ENCODE measurements at regions not wholly inside any gene's neighbourhood (a gene's known extent, or its start where the extent isn't known, plus 50 kb on each side); places are given as distances from the start of the nearest gene placed in this dataset.
"Not testable (repeated sequence)": the region's sequence is repeated elsewhere in the genome, so short reads cannot be mapped to it uniquely, and the experiment has no call there.

DNA sequence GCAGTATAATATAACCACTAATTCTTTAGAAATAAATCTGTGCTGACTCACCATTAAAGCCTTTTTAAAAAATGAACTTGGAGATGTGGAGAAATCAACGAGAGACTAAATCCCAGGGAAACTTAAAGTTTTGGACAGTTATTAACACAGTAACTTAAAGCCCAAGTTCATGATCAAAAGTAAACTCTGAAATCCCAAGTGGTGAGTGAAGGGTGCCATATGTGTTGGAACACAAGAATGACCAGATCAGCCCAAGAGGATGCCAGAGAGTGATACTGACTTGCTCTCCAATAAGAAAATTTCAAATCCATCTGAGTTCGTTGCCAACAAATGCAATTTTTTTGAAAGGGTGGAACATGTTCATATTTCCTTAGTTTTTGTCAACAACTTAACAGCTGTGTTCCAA, 838.1 kb upstream of the ACVR2A start:
- Histone ChIP-seq H3K9me3 (ENCODE audit: control insufficient read depth, insufficient read depth, low read length) (no peaks in the 10 kb centered on the region), H3K36me3 (ENCODE audit: control insufficient read depth, insufficient read depth, low read length) (no peaks in the 10 kb centered on the region), H3K9ac (ENCODE audit: low read depth, low read length) (no peak overlapping the region), H3K4me1 (ENCODE audit: control insufficient read depth, insufficient read depth, low read length) (no peaks in the 10 kb centered on the region), H3K27me3 (ENCODE audit: control insufficient read depth, insufficient read depth, low read length) (no peaks in the 10 kb centered on the region), H3K27ac (ENCODE audit: low read depth, low read length) (no peak overlapping the region), H3K4me3 (ENCODE audit: low read depth, low read length) (no peak overlapping the region)

DNA sequence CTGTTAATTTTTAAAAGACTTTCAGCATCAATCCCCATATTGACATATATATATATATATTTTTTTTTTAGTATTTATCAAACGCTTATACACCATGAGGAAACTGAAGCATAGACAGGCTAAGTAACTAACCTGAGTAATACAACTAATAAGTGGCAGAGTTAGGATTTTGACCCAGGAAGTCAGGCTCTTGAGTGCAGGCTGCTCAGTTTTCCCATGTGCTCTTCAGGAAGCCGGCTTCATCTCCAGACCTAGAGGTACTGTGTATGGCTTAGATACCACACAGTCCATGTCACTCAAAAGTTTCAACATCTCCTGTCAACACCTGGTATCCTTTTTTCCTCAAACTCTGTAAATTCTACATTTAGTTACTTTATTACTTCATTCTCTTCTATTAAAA, 841.7 kb upstream of the ACVR2A start:
- no peak overlapping the region for H3K9ac ChIP-seq (ENCODE audit: low read depth, low read length)
- no peaks in the 10 kb centered on the region for H3K9me3 ChIP-seq (ENCODE audit: control insufficient read depth, insufficient read depth, low read length)
- no peaks in the 10 kb centered on the region for H3K27me3 ChIP-seq (ENCODE audit: control insufficient read depth, insufficient read depth, low read length)
- no peak overlapping the region for H3K27ac ChIP-seq (ENCODE audit: low read depth, low read length)
- H3K4me3 ChIP-seq (ENCODE audit: low read depth, low read length): no peak overlapping the region
- H3K36me3 ChIP-seq (ENCODE audit: control insufficient read depth, insufficient read depth, low read length): no peaks in the 10 kb centered on the region
- H3K4me1 ChIP-seq (ENCODE audit: control insufficient read depth, insufficient read depth, low read length): no peaks in the 10 kb centered on the region

DNA sequence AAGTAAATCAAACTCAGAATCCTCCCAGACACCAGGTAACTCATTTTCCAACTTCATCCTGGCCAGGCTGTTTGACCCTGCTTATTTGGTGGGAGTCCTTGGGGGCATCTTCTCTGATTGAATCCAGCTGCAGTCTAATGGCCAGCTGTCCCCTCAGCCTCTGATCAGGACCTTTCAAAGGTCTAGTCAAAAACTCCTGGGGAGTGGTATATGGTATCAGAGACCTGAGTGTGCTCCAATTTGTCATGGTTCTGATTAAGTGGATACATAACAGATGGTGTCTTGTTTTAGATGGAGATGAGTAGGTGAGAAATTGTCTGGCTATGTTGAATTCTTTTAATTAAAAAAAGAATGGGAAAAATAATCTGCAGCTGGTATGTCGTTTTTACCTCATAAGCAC, 842.6 kb upstream of the ACVR2A start:
- no peak overlapping the region for H3K27ac ChIP-seq (ENCODE audit: low read depth, low read length)
- H3K27me3 ChIP-seq (ENCODE audit: control insufficient read depth, insufficient read depth, low read length): no peaks in the 10 kb centered on the region

DNA sequence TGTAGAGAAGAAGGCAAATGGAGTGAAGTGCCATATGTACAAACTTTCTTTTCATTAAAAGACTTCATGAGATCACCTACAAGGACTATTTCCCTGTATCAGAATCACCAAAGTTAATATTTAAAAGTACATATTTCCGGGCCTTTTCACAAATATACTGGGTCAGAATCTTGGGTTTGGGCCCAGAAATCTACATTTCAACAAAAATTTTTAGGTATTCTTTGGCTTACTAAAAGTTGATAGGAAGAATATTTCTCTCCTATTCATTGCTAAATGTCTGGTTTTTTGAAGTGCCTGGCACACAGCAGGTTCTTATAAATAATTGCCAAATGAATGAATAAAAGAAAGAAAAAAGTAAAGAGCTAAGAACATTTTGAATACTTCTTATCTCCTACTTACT, 843.8 kb upstream of the ACVR2A start:
- no peaks in the 10 kb centered on the region for H3K27me3 ChIP-seq (ENCODE audit: control insufficient read depth, insufficient read depth, low read length)
- H3K9ac ChIP-seq (ENCODE audit: low read depth, low read length): no peak overlapping the region
- H3K4me1 ChIP-seq (ENCODE audit: control insufficient read depth, insufficient read depth, low read length): no peaks in the 10 kb centered on the region
- H3K9me3 ChIP-seq (ENCODE audit: control insufficient read depth, insufficient read depth, low read length): no peaks in the 10 kb centered on the region
- H3K36me3 ChIP-seq (ENCODE audit: control insufficient read depth, insufficient read depth, low read length): no peaks in the 10 kb centered on the region
- no peak overlapping the region for H3K4me3 ChIP-seq (ENCODE audit: low read depth, low read length)
- no peak overlapping the region for H3K27ac ChIP-seq (ENCODE audit: low read depth, low read length)

More for the DNA sequence above, 842.6 kb upstream of the ACVR2A start:
- no peaks in the 10 kb centered on the region for H3K36me3 ChIP-seq (ENCODE audit: control insufficient read depth, insufficient read depth, low read length)
- no peaks in the 10 kb centered on the region for H3K9me3 ChIP-seq (ENCODE audit: control insufficient read depth, insufficient read depth, low read length)
- H3K4me1 ChIP-seq (ENCODE audit: control insufficient read depth, insufficient read depth, low read length): no peaks in the 10 kb centered on the region
- no peak overlapping the region for H3K4me3 ChIP-seq (ENCODE audit: low read depth, low read length)
- no peak overlapping the region for H3K9ac ChIP-seq (ENCODE audit: low read depth, low read length)

DNA sequence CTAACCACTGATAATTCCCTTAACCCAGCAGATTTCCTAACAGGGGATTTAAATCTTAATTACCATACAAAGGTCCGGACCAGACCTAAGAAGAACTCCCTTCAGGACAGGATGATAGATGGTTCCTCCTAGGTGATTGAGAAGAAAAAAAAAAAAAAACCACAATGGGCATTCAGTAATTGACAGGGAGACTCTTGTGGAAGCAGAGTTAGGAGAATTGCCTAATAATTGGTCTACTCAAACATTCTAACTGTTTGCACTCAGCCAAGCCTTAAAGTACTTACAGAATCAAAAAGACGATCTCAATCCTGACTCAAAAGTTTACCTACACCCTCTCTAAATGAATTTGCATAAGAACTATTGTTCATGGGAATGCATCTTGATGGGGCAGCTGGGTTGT, 844.7 kb upstream of the ACVR2A start:
- not testable (repeated sequence) for H3K27ac ChIP-seq (ENCODE audit: low read depth, low read length); H3K36me3 ChIP-seq (ENCODE audit: control insufficient read depth, insufficient read depth, low read length); H3K27me3 ChIP-seq (ENCODE audit: control insufficient read depth, insufficient read depth, low read length); H3K4me3 ChIP-seq (ENCODE audit: low read depth, low read length); H3K9ac ChIP-seq (ENCODE audit: low read depth, low read length); H3K4me1 ChIP-seq (ENCODE audit: control insufficient read depth, insufficient read depth, low read length); H3K9me3 ChIP-seq (ENCODE audit: control insufficient read depth, insufficient read depth, low read length)

DNA sequence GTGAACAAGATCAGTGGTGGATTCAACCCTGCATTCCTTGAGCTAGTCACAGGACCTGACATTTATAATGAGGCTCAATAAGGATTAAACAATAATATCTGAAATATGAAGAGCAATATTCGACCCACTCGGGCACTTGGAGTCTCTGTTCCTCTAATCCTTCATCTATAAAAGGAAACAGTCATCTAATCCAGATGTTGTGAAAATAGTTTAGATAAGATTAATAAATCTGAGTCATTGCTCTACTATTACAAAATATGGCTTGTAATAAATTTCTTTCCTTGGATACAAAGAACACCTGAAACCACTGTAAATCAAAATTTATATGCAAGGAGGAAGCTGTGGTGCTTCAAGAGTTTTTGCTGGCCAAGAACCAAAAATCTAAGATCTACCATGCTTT, 846.9 kb upstream of the ACVR2A start:
- Histone ChIP-seq H3K27ac (ENCODE audit: low read depth, low read length) (no peak overlapping the region), H3K36me3 (ENCODE audit: control insufficient read depth, insufficient read depth, low read length) (no peaks in the 10 kb centered on the region), H3K4me1 (ENCODE audit: control insufficient read depth, insufficient read depth, low read length) (peaks cover 6% of the 10 kb centered on the region; the same call in 1 of the 2 replicates), H3K27me3 (ENCODE audit: control insufficient read depth, insufficient read depth, low read length) (no peaks in the 10 kb centered on the region), H3K4me3 (ENCODE audit: low read depth, low read length) (no peak overlapping the region), H3K9me3 (ENCODE audit: control insufficient read depth, insufficient read depth, low read length) (no peaks in the 10 kb centered on the region), H3K9ac (ENCODE audit: low read depth, low read length) (no peak overlapping the region)

DNA sequence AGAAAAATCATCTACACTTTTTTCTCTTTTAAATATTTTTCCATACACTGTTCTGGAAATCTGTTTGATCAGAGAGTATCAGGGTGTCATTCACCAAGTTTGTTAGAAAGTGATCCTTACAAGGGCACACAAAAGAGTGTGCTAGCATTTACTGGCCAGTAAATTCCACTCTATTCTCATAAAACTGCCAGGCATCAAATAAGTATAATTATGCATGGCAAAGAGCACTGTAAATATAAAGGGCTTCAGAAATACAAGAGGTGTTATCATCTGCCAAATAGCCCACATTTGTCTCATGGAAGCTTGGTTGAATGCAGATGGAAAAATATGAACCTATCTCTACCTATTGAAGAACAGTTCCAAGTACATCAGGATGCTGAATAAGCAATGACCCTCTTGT, 847.3 kb upstream of the ACVR2A start:
- H3K27ac ChIP-seq (ENCODE audit: low read depth, low read length): no peak overlapping the region
- no peaks in the 10 kb centered on the region for H3K36me3 ChIP-seq (ENCODE audit: control insufficient read depth, insufficient read depth, low read length)

DNA sequence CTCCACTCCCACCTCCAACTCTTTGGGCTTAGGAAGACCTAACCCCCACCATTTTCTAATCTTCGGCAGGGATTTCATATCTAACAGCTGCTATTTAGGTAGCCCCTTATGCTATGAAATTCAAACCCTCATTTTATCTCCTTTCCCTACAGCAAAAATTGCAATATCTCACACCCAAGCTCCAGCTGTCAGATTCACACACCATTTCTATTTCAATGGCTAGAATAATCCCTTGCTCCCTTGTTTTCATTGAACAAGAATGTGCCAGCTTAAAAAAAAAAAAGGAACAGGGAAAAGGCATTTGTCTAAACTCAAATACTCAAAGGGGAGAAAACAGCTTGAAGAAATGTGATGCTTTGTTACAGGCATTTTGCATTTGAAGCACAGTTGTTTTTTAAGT, 850.6 kb upstream of the ACVR2A start:
- no peak overlapping the region for H3K4me3 ChIP-seq (ENCODE audit: low read depth, low read length)
- H3K9ac ChIP-seq (ENCODE audit: low read depth, low read length): no peak overlapping the region
- H3K36me3 ChIP-seq (ENCODE audit: control insufficient read depth, insufficient read depth, low read length): no peaks in the 10 kb centered on the region
- H3K27me3 ChIP-seq (ENCODE audit: control insufficient read depth, insufficient read depth, low read length): no peaks in the 10 kb centered on the region
- no peaks in the 10 kb centered on the region for H3K9me3 ChIP-seq (ENCODE audit: control insufficient read depth, insufficient read depth, low read length)
- peaks cover 6% of the 10 kb centered on the region; the same call in 1 of the 2 replicates for H3K4me1 ChIP-seq (ENCODE audit: control insufficient read depth, insufficient read depth, low read length)
- H3K27ac ChIP-seq (ENCODE audit: low read depth, low read length): no peak overlapping the region

More for the DNA sequence above, 847.3 kb upstream of the ACVR2A start:
- Histone ChIP-seq H3K27me3 (ENCODE audit: control insufficient read depth, insufficient read depth, low read length) (no peaks in the 10 kb centered on the region), H3K9ac (ENCODE audit: low read depth, low read length) (no peak overlapping the region), H3K4me3 (ENCODE audit: low read depth, low read length) (no peak overlapping the region), H3K4me1 (ENCODE audit: control insufficient read depth, insufficient read depth, low read length) (peaks cover 6% of the 10 kb centered on the region; the same call in 1 of the 2 replicates), H3K9me3 (ENCODE audit: control insufficient read depth, insufficient read depth, low read length) (no peaks in the 10 kb centered on the region)

DNA sequence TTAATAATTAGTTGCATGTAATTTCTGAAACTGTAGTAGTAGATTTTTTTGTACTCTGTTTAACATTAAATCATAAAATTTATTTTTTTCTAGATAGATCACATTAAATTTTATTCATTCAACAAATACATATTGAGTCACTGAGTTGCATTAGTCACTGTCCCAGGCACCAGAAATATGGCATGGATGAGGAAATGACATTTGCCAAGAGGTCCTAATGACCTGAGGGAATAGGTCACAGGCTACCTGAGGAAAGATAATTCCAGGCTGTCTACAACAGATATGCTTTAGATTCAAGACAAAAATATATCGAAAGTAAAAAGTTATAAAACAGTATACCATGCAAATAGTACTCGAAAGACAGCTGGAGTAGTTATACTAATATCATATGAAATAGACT, 852.4 kb upstream of the ACVR2A start:
- Histone ChIP-seq H3K36me3 (ENCODE audit: control insufficient read depth, insufficient read depth, low read length) (no peaks in the 10 kb centered on the region), H3K9ac (ENCODE audit: low read depth, low read length) (no peak overlapping the region), H3K9me3 (ENCODE audit: control insufficient read depth, insufficient read depth, low read length) (no peaks in the 10 kb centered on the region), H3K27ac (ENCODE audit: low read depth, low read length) (no peak overlapping the region), H3K27me3 (ENCODE audit: control insufficient read depth, insufficient read depth, low read length) (no peaks in the 10 kb centered on the region), H3K4me3 (ENCODE audit: low read depth, low read length) (no peak overlapping the region), H3K4me1 (ENCODE audit: control insufficient read depth, insufficient read depth, low read length) (peaks cover 6% of the 10 kb centered on the region; the same call in 1 of the 2 replicates)

DNA sequence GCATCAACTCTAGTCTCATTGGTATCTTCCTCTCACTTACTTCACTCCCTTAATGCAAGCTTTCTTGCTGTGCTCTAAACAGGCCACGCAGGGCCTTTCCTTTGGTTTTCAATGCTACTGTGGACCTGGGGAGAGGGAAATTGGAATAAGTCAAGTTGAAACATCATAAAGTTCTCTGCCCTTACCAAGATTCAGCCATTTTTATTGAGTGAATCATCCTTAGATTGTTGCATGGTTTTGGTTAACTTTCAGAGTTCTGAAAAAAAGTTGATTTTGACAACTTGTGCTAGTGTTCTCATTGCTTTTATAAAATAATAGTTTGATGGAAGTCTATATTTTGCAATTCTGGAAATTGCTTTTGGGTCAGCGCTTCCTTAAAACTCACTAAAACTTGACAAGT, 852.8 kb upstream of the ACVR2A start:
- Histone ChIP-seq H3K4me1 (ENCODE audit: control insufficient read depth, insufficient read depth, low read length) (peaks cover 6% of the 10 kb centered on the region; the same call in 1 of the 2 replicates), H3K9me3 (ENCODE audit: control insufficient read depth, insufficient read depth, low read length) (no peaks in the 10 kb centered on the region), H3K36me3 (ENCODE audit: control insufficient read depth, insufficient read depth, low read length) (no peaks in the 10 kb centered on the region), H3K27ac (ENCODE audit: low read depth, low read length) (no peak overlapping the region), H3K27me3 (ENCODE audit: control insufficient read depth, insufficient read depth, low read length) (no peaks in the 10 kb centered on the region), H3K4me3 (ENCODE audit: low read depth, low read length) (no peak overlapping the region), H3K9ac (ENCODE audit: low read depth, low read length) (no peak overlapping the region)

DNA sequence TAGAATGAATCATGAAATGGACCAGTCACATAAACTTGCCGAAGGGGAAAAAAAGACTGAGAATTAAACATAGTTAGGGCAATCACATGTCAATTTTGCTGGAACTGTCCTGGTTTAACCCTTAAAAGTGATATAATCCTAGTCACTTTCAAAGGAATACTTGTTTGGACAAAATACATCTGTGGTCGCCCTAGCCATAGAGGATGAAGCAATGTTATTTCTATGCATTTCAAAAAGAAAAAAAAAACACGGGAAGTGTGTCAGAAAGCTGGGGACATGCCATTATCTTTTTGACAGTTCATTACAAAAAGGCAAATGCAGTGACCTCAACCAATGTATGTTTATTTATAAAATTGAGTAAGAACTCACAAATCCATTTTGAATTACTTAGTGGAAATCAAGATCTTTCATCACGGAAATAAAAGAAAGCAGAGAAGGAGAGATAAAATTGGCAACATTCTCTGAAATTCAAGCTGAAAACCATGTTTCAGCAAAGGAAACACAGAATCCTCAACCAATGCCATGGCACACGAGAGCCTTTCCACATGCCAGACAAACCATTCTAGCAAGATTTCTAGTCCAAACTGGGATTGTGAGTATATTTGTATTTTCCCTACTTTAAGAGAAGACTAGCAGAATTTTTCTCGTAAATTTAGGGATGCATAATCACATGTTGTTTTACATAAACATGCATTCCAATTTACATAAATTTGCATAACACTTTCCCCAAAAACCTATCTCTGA, 854.3 kb upstream of the ACVR2A start:
- Histone ChIP-seq H3K27ac (ENCODE audit: low read depth, low read length) (no peak overlapping the region), H3K9me3 (ENCODE audit: control insufficient read depth, insufficient read depth, low read length) (no peaks in the 10 kb centered on the region), H3K9ac (ENCODE audit: low read depth, low read length) (no peak overlapping the region), H3K4me3 (ENCODE audit: low read depth, low read length) (no peak overlapping the region), H3K4me1 (ENCODE audit: control insufficient read depth, insufficient read depth, low read length) (peaks cover 6% of the 10 kb centered on the region; the same call in 1 of the 2 replicates), H3K36me3 (ENCODE audit: control insufficient read depth, insufficient read depth, low read length) (no peaks in the 10 kb centered on the region), H3K27me3 (ENCODE audit: control insufficient read depth, insufficient read depth, low read length) (no peaks in the 10 kb centered on the region)

Data from HUES48 (cell line).